Tibial artery (tissue), 4 donors: ENCODE measurements at regions not wholly inside any gene's neighbourhood (a gene's known extent, or its start where the extent isn't known, plus 50 kb on each side); places are given as distances from the start of the nearest gene placed in this dataset.

Experiments
- DNase-seq, 2 donors: peaks; one replicate each; pipeline ENCODE4 v3.0.0-alpha.2; 2019
- H3K27ac ChIP-seq, 2 donors: fragments of 200-600 bp; sonication (generic) in 1 of 2; 1 replicate in 1 of 2; 2 replicates in 1 of 2; pipeline ENCODE4 v1.5.1; 2018 to 2019; ENCODE audit warnings: mild to moderate bottlenecking in 1 of 2
- H3K27me3 ChIP-seq, 2 donors: fragments of 200-600 bp; sonication (generic) in 1 of 2; one replicate each; pipeline versions ENCODE4 v1.5.1 to v1.6.0; 2016 to 2019
- H3K36me3 ChIP-seq, 3 donors: fragments of 200-600 bp; sonication (generic) in 2 of 3; one replicate each; pipeline ENCODE4 v1.5.1; 2016 to 2019; ENCODE audit warnings: mild to moderate bottlenecking in 2 of 3
- H3K4me1 ChIP-seq, 4 donors: fragments of 200-600 bp; sonication (generic) in 2 of 4; 1 replicate in 3 of 4; 2 replicates in 1 of 4; pipeline ENCODE4 v1.5.1; 2016 to 2019
- H3K4me3 ChIP-seq, 2 donors: fragments of 200-600 bp; sonication (generic) in 1 of 2; 1 replicate in 1 of 2; 2 replicates in 1 of 2; pipeline ENCODE4 v1.5.1; 2018 to 2019; ENCODE audit warnings: mild to moderate bottlenecking in 2 of 2
- H3K9me3 ChIP-seq, 3 donors: fragments of 200-600 bp; sonication (generic) in 1 of 3; one replicate each; pipeline ENCODE4 v1.5.1; 2016 to 2019
- intact Hi-C: fragments of 100-400 bp; cut with DNase I; formaldehyde crosslinking; loops from one replicate; pipeline ENCODE4 v1.15.0; 2023; ENCODE audit warnings: low total_unique reads
- TF ChIP-seq, protein P1 (sequence below), 2 experiments: fragments of 200-600 bp in 1 of 2; fragments of 450-650 bp in 1 of 2; IDR thresholded peaks; one replicate each; pipeline ENCODE4 v1.5.1; 2017 to 2019; ENCODE audit warnings: antibody characterized with exemption in 2 of 2, mild to moderate bottlenecking in 1 of 2, moderate library complexity in 1 of 2

DNA sequence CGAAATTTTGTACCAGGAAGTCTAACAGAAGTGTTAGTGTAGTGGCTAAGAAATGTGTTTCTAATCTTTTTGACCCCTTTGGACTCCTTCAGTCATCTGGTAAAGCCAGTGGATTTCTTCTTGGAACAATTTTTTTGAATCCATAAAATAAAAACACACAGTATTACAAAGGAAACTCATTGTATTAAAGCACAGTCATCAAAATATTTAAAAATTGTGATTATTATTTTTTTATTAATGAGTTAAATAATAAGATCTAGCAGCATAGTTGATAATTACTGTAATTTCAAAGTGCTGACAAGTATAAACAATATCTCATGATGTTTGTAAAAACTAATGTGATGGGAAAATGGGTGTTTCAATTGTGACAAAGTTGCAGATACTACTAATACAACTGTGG is 72.2 kb upstream of the LRRC3B start:
- Histone ChIP-seq H3K27ac (no peak overlapping the region), H3K9me3 (no peaks in the 10 kb centered on the region), H3K27me3 (no peaks in the 10 kb centered on the region), H3K4me1 (no peaks in the 10 kb centered on the region), H3K36me3 (no peaks in the 10 kb centered on the region), H3K4me3 (no peak overlapping the region)
- no peak for DNase-seq
- intact Hi-C loops: no loop called here
- TF ChIP-seq, protein P1, sequence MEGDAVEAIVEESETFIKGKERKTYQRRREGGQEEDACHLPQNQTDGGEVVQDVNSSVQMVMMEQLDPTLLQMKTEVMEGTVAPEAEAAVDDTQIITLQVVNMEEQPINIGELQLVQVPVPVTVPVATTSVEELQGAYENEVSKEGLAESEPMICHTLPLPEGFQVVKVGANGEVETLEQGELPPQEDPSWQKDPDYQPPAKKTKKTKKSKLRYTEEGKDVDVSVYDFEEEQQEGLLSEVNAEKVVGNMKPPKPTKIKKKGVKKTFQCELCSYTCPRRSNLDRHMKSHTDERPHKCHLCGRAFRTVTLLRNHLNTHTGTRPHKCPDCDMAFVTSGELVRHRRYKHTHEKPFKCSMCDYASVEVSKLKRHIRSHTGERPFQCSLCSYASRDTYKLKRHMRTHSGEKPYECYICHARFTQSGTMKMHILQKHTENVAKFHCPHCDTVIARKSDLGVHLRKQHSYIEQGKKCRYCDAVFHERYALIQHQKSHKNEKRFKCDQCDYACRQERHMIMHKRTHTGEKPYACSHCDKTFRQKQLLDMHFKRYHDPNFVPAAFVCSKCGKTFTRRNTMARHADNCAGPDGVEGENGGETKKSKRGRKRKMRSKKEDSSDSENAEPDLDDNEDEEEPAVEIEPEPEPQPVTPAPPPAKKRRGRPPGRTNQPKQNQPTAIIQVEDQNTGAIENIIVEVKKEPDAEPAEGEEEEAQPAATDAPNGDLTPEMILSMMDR (IDR thresholded peaks at IDR 0.05): no peak

DNA sequence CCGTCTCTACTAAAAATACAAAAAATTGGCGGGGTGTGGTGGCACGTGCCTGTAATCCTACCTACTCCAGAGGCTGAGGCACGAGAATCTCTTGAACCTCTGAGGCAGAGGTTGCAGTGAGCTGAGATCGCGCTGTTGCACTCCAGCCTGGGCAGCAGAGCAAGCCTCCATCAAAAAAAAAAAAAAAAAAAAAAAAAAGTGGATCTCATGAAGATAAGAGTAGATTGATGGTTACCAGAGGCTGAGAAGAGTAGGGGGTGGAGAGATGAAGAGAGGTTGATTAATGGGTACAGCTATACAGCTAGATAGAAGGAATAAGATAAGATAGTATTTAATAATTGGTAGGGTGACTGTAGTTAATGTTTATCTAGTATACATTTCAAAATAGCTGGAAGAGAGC is 65.9 kb upstream of the LRRC3B start:
- no peaks in the 10 kb centered on the region for H3K36me3 ChIP-seq
- H3K4me3 ChIP-seq: no peak overlapping the region
- H3K9me3 ChIP-seq: no peaks in the 10 kb centered on the region
- no peak for DNase-seq
- no peaks in the 10 kb centered on the region for H3K27me3 ChIP-seq
- no peak overlapping the region for H3K27ac ChIP-seq
- intact Hi-C loops: no loop called here
- H3K4me1 ChIP-seq: no peaks in the 10 kb centered on the region
- TF ChIP-seq, protein P1 (IDR thresholded peaks at IDR 0.05): no peak

DNA sequence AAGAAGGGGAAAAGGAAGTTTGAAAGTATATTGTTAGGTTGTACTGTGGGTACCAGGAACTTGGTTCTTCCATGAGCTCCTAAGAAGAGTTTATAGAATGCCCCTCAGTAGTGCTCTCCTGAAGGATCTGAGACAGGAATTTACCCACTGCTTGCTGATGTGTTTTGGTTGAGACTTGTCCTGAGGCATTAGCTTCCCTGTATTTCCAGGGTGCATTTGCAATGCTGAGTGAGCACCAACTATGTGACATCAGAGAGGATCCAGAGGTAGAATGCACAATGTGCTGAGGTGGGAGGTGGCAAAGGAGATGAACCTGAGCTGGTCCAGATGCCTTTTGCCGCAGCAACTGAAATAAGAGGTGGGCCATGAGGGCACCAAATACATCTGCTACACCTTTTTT is 64.3 kb upstream of the LRRC3B start:
- H3K36me3 ChIP-seq: no peaks in the 10 kb centered on the region
- intact Hi-C loops: no loop called here
- DNase-seq: no peak
- H3K27me3 ChIP-seq: no peaks in the 10 kb centered on the region
- no peak overlapping the region for H3K27ac ChIP-seq
- no peaks in the 10 kb centered on the region for H3K9me3 ChIP-seq
- H3K4me1 ChIP-seq: no peaks in the 10 kb centered on the region
- TF ChIP-seq, protein P1 (IDR thresholded peaks at IDR 0.05): no peak
- no peak overlapping the region for H3K4me3 ChIP-seq

DNA sequence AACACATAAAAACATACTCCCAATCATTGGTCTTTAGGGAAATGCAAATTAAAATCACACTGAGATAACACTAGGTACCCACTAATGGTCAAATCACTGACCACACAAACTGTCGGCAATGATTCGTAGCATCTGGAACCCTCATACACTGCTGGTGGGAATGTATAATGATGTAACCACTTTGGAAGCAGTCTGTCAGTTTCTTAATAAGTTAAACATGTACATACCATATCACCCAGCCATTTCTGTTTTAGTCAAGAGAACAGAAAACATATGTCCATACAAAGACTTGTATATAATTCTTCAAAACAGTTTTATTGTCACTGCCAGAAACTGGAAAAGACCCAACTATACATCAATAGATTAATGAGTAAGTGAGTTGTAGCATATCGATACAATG is 63.3 kb upstream of the LRRC3B start:
- TF ChIP-seq, protein P1 (IDR thresholded peaks at IDR 0.05): no peak
- no peak overlapping the region for H3K27ac ChIP-seq
- DNase-seq: no peak
- H3K9me3 ChIP-seq: no peaks in the 10 kb centered on the region
- intact Hi-C loops: no loop called here
- no peaks in the 10 kb centered on the region for H3K4me1 ChIP-seq
- H3K4me3 ChIP-seq: no peak overlapping the region
- H3K27me3 ChIP-seq: no peaks in the 10 kb centered on the region
- H3K36me3 ChIP-seq: no peaks in the 10 kb centered on the region

DNA sequence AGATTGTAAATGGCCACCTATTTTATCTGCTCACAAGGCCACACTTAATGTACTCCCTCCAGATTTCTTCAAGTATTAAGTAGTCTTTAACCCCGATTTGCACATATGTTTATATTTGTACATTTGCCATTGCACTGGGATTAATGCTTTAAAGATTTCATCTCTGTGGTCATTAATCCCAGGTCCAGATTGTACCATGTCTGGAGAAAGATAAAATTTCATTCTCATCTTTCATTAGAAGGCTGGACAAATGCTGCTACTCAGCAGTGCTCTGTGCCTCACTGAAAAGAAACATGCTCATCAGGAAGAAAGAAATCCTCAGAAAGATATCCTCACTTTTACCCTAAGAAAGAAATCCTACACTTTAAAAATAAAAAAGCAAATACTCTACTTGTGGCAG is 62.5 kb upstream of the LRRC3B start:
- Histone ChIP-seq H3K27me3 (no peaks in the 10 kb centered on the region), H3K36me3 (no peaks in the 10 kb centered on the region), H3K9me3 (no peaks in the 10 kb centered on the region), H3K4me3 (no peak overlapping the region), H3K4me1 (no peaks in the 10 kb centered on the region), H3K27ac (no peak overlapping the region)
- intact Hi-C loops: no loop called here
- no peak for DNase-seq
- TF ChIP-seq, protein P1 (IDR thresholded peaks at IDR 0.05): no peak

DNA sequence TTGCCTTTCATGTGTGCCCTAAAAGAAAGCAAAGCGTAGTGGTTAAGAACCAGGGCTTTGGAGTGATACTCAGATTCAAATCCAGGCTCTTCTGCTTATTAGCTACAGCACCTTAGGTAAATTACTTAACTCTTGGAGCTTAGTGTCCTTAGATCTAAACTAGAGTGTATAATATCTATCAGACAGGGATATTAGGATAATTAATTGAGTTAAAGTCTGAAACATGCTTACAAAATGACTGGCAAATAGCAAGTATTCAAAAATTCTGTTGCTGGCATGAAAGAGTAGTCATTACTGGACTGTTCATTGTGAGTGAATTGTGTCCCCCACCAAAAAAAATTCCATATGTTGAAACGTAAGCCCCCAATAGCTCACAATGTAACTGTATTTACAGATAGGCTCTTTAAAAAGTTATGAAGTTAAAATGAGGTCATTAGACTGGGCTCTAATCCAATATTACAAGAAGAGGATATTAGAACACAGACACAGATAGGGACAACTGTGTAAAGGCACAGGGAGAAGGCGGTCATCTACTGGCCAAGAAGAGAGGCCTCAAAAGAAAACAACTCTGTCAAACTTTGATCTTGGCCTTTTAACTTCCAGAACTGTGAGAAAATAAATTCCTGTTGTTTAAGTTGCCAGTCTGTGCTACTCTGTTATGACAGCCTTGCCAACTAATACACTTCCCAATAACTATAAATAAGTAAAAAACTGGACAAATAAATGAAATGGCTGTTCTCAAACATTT is 60.4 kb upstream of the LRRC3B start:
- TF ChIP-seq, protein P1 (IDR thresholded peaks at IDR 0.05): no peak
- H3K36me3 ChIP-seq: no peaks in the 10 kb centered on the region
- no peaks in the 10 kb centered on the region for H3K4me1 ChIP-seq
- H3K27me3 ChIP-seq: no peaks in the 10 kb centered on the region
- intact Hi-C loops: no loop called here
- no peak for DNase-seq
- H3K4me3 ChIP-seq: no peak overlapping the region
- no peaks in the 10 kb centered on the region for H3K9me3 ChIP-seq
- no peak overlapping the region for H3K27ac ChIP-seq
